HCT116 (cell line): ENCODE measurements at regions not wholly inside any gene's neighbourhood (a gene's known extent, or its start where the extent isn't known, plus 50 kb on each side); places are given as distances from the start of the nearest gene placed in this dataset.

Experiments
- ATAC-seq: fragments of 200-7000 bp; cut with Tn5 transposase; 2 replicates; pipeline ENCODE4 v1.9.1; 2020; ENCODE audit warnings: mild to moderate bottlenecking, moderate library complexity
- BruUV-seq: library from RNA; stranded (reverse); fragments of 400-500 nt; replicated peaks from 2 replicates; lab custom pipeline; 2021; lab: Mats Ljungman, UMichigan
- CTCF ChIA-PET: fragments of 300-600 bp; sonication (Branson Sonifier 250); formaldehyde crosslinking; loops from one replicate; lab custom pipeline; 2021; ENCODE audit warnings: antibody characterized with exemption; lab: Charles Lee
- POLR2A ChIA-PET: fragments of 300-600, 350-600 bp; sonication (Branson Sonifier 250); formaldehyde crosslinking; loops from one replicate; lab custom pipeline; 2021; ENCODE audit warnings: antibody characterized with exemption; lab: Charles Lee
- RAD21 ChIA-PET, 2 experiments: fragments of 300-600 bp; sonication (Branson Sonifier 250); formaldehyde crosslinking; loops; one replicate each; lab custom pipeline; 2023; ENCODE audit warnings: low total read pairs in 2 of 2; ENCODE audit not compliant: uncharacterized antibody in 2 of 2, unreplicated experiment in 2 of 2, low non-redundant PET in 1 of 2; lab: Charles Lee
- DNase-seq: peaks from one replicate; pipeline ENCODE4 v3.0.0-alpha.2; 2010; ENCODE audit warnings: low read depth, low spot score
- H2AFZ ChIP-seq: fragments of 200-600 bp; shearing (Covaris generic), sonication (generic); 2 replicates; pipeline ENCODE4 v1.6.1; 2017; ENCODE audit warnings: low read depth, mixed run types, mixed read lengths, antibody characterized with exemption, low read length; ENCODE audit not compliant: poor library complexity, severe bottlenecking
- H3K27ac ChIP-seq: 2 replicates; pipeline ENCODE4 v1.5.1; 2012; ENCODE audit warnings: low read depth, low read length
- H3K27me3 ChIP-seq: fragments of 200-600 bp; sonication (generic); 2 replicates; pipeline ENCODE4 v1.6.1; 2016; ENCODE audit warnings: mixed run types, low read length, mixed read lengths; ENCODE audit not compliant: insufficient read depth
- H3K36me3 ChIP-seq, 2 experiments: fragments of 200-500 bp in 1 of 2; fragments of 200-600 bp in 1 of 2; sonication (Bioruptor generic) in 1 of 2; sonication (generic) in 1 of 2; 2 replicates each; pipeline versions ENCODE4 v1.5.1 to v1.6.1; 2014 to 2016; ENCODE audit warnings: low read length in 2 of 2, inconsistent platforms in 1 of 2, mixed read lengths in 1 of 2, mixed run types in 1 of 2; ENCODE audit not compliant: insufficient read depth in 2 of 2, control insufficient read depth in 1 of 2
- H3K4me1 ChIP-seq, 2 experiments: fragments of 200-600 bp in 1 of 2; sonication (generic) in 1 of 2; 2 replicates each; pipeline versions ENCODE4 v1.5.1 to v1.6.1; 2012 to 2017; ENCODE audit warnings: low read length in 2 of 2, inconsistent platforms in 1 of 2, mild to moderate bottlenecking in 1 of 2, mixed read lengths in 1 of 2, mixed run types in 1 of 2, moderate library complexity in 1 of 2; ENCODE audit not compliant: insufficient read depth in 2 of 2, control insufficient read depth in 1 of 2
- H3K4me2 ChIP-seq: fragments of 200-600 bp; sonication (generic); 2 replicates; pipeline ENCODE4 v1.6.1; 2017; ENCODE audit warnings: mixed run types, low read length, mixed read lengths
- H3K4me3 ChIP-seq, 2 experiments: fragments of 200-600 bp in 1 of 2; sonication (generic) in 1 of 2; replicated peaks in 1 of 2; 2 replicates each; pipeline ENCODE4 v1.5.1; 2011 to 2016; ENCODE audit warnings: low read length in 2 of 2, control low read depth in 1 of 2, low read depth in 1 of 2, mild to moderate bottlenecking in 1 of 2, mixed read lengths in 1 of 2, mixed run types in 1 of 2
- H3K79me2 ChIP-seq: fragments of 200-600 bp; sonication (generic); 2 replicates; pipeline ENCODE4 v1.6.1; 2017; ENCODE audit warnings: mild to moderate bottlenecking, mixed run types, low read length, moderate library complexity, mixed read lengths; ENCODE audit not compliant: insufficient read depth
- H3K9ac ChIP-seq: fragments of 200-600 bp; sonication (generic); 2 replicates; pipeline ENCODE4 v1.6.1; 2016; ENCODE audit warnings: low read length, mixed read lengths
- H3K9me2 ChIP-seq: fragments of 200-600 bp; sonication (generic), shearing (Covaris generic); 2 replicates; pipeline ENCODE4 v1.6.1; 2017; ENCODE audit warnings: mixed run types, mild to moderate bottlenecking, moderate library complexity; ENCODE audit not compliant: insufficient read depth
- H3K9me3 ChIP-seq, 2 experiments: fragments of 200-500 bp in 1 of 2; fragments of 200-600 bp in 1 of 2; sonication (Bioruptor generic) in 1 of 2; sonication (generic) in 1 of 2; 2 replicates each; pipeline ENCODE4 v1.6.1; 2014 to 2017; ENCODE audit warnings: low read length in 2 of 2, mixed read lengths in 2 of 2, inconsistent platforms in 1 of 2, low read depth in 1 of 2, mild to moderate bottlenecking in 1 of 2, mixed run types in 1 of 2, moderate library complexity in 1 of 2; ENCODE audit not compliant: control insufficient read depth in 1 of 2, insufficient read depth in 1 of 2
- H4K20me1 ChIP-seq: fragments of 200-600 bp; sonication (generic), shearing (Covaris generic); 2 replicates; pipeline ENCODE4 v1.6.1; 2017; ENCODE audit warnings: mixed run types, mild to moderate bottlenecking, moderate library complexity; ENCODE audit not compliant: insufficient read depth
- CEBPB ChIP-seq: IDR thresholded peaks from 2 replicates; pipeline ENCODE4 v1.6.1; 2012; ENCODE audit warnings: low read depth
- EGR1 ChIP-seq: IDR thresholded peaks from 2 replicates; pipeline ENCODE4 v1.6.1; 2012; ENCODE audit warnings: low read depth
- EZH2phosphoT487 ChIP-seq: fragments of 200-600 bp; IDR thresholded peaks from 2 replicates; pipeline ENCODE4 v1.6.1; 2018; ENCODE audit warnings: antibody characterized with exemption, borderline replicate concordance
- FOSL1 ChIP-seq: IDR thresholded peaks from 2 replicates; pipeline ENCODE4 v1.6.1; 2012; ENCODE audit warnings: low read depth
- JUND ChIP-seq: IDR thresholded peaks from 2 replicates; pipeline ENCODE4 v1.6.1; 2012
- POLR2AphosphoS5 ChIP-seq: IDR thresholded peaks from 2 replicates; pipeline ENCODE4 v1.6.1; 2011; ENCODE audit warnings: mild to moderate bottlenecking, low read depth, low read length, moderate library complexity
- RAD21 ChIP-seq: IDR thresholded peaks from 2 replicates; pipeline ENCODE4 v1.6.1; 2012; ENCODE audit warnings: low read depth, mild to moderate bottlenecking
- REST ChIP-seq: IDR thresholded peaks from 2 replicates; pipeline ENCODE4 v1.6.1; 2012; ENCODE audit warnings: low read depth
- SIN3A ChIP-seq: IDR thresholded peaks from 2 replicates; pipeline ENCODE4 v1.6.1; 2012; ENCODE audit warnings: low read depth
- SP1 ChIP-seq: IDR thresholded peaks from 2 replicates; pipeline ENCODE4 v1.6.1; 2012; ENCODE audit warnings: low read depth
- TCF7L2 ChIP-seq: IDR thresholded peaks from 2 replicates; pipeline ENCODE4 v1.7.0; 2011; ENCODE audit warnings: borderline replicate concordance, inconsistent platforms; ENCODE audit not compliant: insufficient read depth, insufficient read length; ENCODE audit errors: extremely low read depth
- YY1 ChIP-seq: IDR thresholded peaks from 2 replicates; pipeline ENCODE4 v1.6.1; 2011; ENCODE audit warnings: low read length, low read depth, moderate library complexity, mild to moderate bottlenecking; ENCODE audit not compliant: insufficient replicate concordance; ENCODE audit errors: extremely low read depth
- ZNF274 ChIP-seq: fragments of 200-500 bp; sonication (Bioruptor generic); IDR thresholded peaks from 2 replicates; pipeline ENCODE4 v1.6.1; 2014; ENCODE audit warnings: mild to moderate bottlenecking, low read depth, low read length, inconsistent platforms
- intact Hi-C: fragments of 100-400 bp; cut with micrococcal nuclease; formaldehyde crosslinking; loops from 2 replicates; pipeline ENCODE4 v1.10.0; 2022
- TF ChIP-seq, protein P1 (sequence below), 3 experiments: fragments of 200-600 bp in 1 of 3; sonication (generic) in 1 of 3; IDR thresholded peaks in 2 of 3; conservative IDR thresholded peaks in 1 of 3; 2 replicates each; pipeline ENCODE4 v1.5.1; 2012 to 2017; ENCODE audit warnings: low read depth in 2 of 3, low read length in 2 of 3, antibody characterized with exemption in 1 of 3, borderline replicate concordance in 1 of 3, control low read depth in 1 of 3, mild to moderate bottlenecking in 1 of 3, mixed read lengths in 1 of 3, mixed run types in 1 of 3, moderate library complexity in 1 of 3; ENCODE audit not compliant: insufficient read depth in 1 of 3
- TF ChIP-seq, protein P2 (sequence below): IDR thresholded peaks from 2 replicates; pipeline ENCODE4 v1.6.1; 2012

GRCh38 chr13:78777396-78777795 lies 118.4 kb upstream of the OBI1 start:
- no peak overlapping the region for H3K27ac ChIP-seq
- H3K9me3 ChIP-seq, result no peaks in the 10 kb centered on the region
- H3K4me3 ChIP-seq, result no peak overlapping the region
- no peak for DNase-seq
- no peak for TF ChIP-seq JUND
- TF ChIP-seq SP1, result no peak
- TF ChIP-seq REST, result no peak
- no peak for TF ChIP-seq RAD21
- no peak for TF ChIP-seq ZNF274
- TF ChIP-seq TCF7L2, result no peak
- TF ChIP-seq SIN3A, result no peak
- TF ChIP-seq, protein P1, sequence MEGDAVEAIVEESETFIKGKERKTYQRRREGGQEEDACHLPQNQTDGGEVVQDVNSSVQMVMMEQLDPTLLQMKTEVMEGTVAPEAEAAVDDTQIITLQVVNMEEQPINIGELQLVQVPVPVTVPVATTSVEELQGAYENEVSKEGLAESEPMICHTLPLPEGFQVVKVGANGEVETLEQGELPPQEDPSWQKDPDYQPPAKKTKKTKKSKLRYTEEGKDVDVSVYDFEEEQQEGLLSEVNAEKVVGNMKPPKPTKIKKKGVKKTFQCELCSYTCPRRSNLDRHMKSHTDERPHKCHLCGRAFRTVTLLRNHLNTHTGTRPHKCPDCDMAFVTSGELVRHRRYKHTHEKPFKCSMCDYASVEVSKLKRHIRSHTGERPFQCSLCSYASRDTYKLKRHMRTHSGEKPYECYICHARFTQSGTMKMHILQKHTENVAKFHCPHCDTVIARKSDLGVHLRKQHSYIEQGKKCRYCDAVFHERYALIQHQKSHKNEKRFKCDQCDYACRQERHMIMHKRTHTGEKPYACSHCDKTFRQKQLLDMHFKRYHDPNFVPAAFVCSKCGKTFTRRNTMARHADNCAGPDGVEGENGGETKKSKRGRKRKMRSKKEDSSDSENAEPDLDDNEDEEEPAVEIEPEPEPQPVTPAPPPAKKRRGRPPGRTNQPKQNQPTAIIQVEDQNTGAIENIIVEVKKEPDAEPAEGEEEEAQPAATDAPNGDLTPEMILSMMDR (IDR thresholded peaks at IDR 0.05 in 2 of 3, conservative IDR thresholded peaks at IDR 0.05 in 1 of 3; ENCODE audit: borderline replicate concordance in 1 of 3, insufficient read depth in 1 of 3, low read depth in 2 of 3, low read length in 2 of 3), result no peak
- TF ChIP-seq POLR2AphosphoS5, result no peak
- TF ChIP-seq EZH2phosphoT487, result no peak
- TF ChIP-seq EGR1, result no peak
- TF ChIP-seq YY1, result no peak
- no peak for TF ChIP-seq FOSL1
- TF ChIP-seq, protein P2, sequence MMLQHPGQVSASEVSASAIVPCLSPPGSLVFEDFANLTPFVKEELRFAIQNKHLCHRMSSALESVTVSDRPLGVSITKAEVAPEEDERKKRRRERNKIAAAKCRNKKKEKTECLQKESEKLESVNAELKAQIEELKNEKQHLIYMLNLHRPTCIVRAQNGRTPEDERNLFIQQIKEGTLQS, result no peak
- TF ChIP-seq CEBPB, result no peak
- H3K27me3 ChIP-seq, result peaks cover 61% of the 10 kb centered on the region
- ATAC-seq, result no peak
- no peaks in the 10 kb centered on the region for H3K9me2 ChIP-seq
- POLR2A ChIA-PET, result no interaction called here
- H3K36me3 ChIP-seq, result no peaks in the 10 kb centered on the region
- no peak overlapping the region for H3K4me2 ChIP-seq
- no peak overlapping the region for H3K9ac ChIP-seq
- H3K4me1 ChIP-seq, result no peaks in the 10 kb centered on the region
- RAD21 ChIA-PET, result no interaction called here
- no TSS peak for BruUV-seq
- intact Hi-C loops, result no loop called here
- H2AFZ ChIP-seq, result no peak overlapping the region
- CTCF ChIA-PET, result no interaction called here
- H3K79me2 ChIP-seq, result no peaks in the 10 kb centered on the region
- H4K20me1 ChIP-seq, result no peaks in the 10 kb centered on the region
